AG10803 (cell line): ENCODE measurements at regions not wholly inside any gene's neighbourhood (a gene's known extent, or its start where the extent isn't known, plus 50 kb on each side); places are given as distances from the start of the nearest gene placed in this dataset.
"Not testable (repeated sequence)": the region's sequence is repeated elsewhere in the genome, so short reads cannot be mapped to it uniquely, and the experiment has no call there.

ENCODE experiments used
- DNase-seq: peaks from one replicate; pipeline ENCODE4 v3.0.0; 2010; ENCODE audit warnings: low read depth
- H3K4me3 ChIP-seq: 2 replicates; pipeline ENCODE4 v1.5.1; 2011; ENCODE audit warnings: mild to moderate bottlenecking, low read length, control low read depth
- CTCF ChIP-seq: conservative IDR thresholded peaks from 2 replicates; pipeline ENCODE4 v1.5.1; 2011; ENCODE audit warnings: mild to moderate bottlenecking, low read length, control low read depth, inconsistent platforms

- no peak overlapping the region for H3K4me3 ChIP-seq
Measured at GRCh38 chr14:22491683-22492621, 97.1 kb downstream of the DAD1 start.

GRCh38 chr14:22491053-22491452 is 98.0 kb downstream of the DAD1 start:
- DNase-seq, H3K4me3 ChIP-seq: not testable (repeated sequence)

More at GRCh38 chr14:22491683-22492621, 97.1 kb downstream of the DAD1 start:
- DNase-seq, result no peak
- TF ChIP-seq CTCF, result no peak

GRCh38 chr14:22489957-22490950 is 98.8 kb downstream of the DAD1 start:
- no peak overlapping the region for H3K4me3 ChIP-seq
- no peak for DNase-seq

GRCh38 chr14:22489244-22489545 is 99.8 kb downstream of the DAD1 start:
- no peak for TF ChIP-seq CTCF
- no peak overlapping the region for H3K4me3 ChIP-seq
- DNase-seq, result no peak

More at GRCh38 chr14:22489957-22490950, 98.8 kb downstream of the DAD1 start:
- TF ChIP-seq CTCF, result no peak

- no peak for TF ChIP-seq CTCF
- no peak overlapping the region for H3K4me3 ChIP-seq
- no peak for DNase-seq
Measured at GRCh38 chr14:22488522-22489243, 100.3 kb downstream of the DAD1 start.

GRCh38 chr14:22487941-22488340 is 101.1 kb downstream of the DAD1 start:
- no peak overlapping the region for H3K4me3 ChIP-seq
- no peak for TF ChIP-seq CTCF
- no peak for DNase-seq

DNA sequence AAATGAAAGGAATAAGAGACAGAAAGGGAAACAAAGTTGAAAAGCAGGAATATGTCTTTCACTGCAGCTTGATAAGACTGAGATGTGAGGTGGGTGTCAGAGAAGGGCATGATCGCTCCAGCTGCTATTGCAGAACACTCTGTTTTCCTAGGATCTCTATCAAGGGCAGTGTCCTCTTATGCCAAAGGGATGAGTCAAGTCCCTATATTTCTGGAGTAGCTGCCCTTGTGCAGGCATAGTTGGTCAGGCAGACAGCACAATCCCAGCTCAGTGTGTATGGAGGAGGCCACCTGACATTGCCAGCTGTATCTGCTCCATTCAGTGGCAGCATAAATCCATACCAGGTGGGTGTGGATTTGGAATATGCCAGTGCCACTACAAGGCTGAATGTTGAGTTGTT is 101.6 kb downstream of the DAD1 start:
- DNase-seq, result no peak
- no peak overlapping the region for H3K4me3 ChIP-seq
- no peak for TF ChIP-seq CTCF
